HUDEP-2 (cell line): ENCODE measurements at regions not wholly inside any gene's neighbourhood (a gene's known extent, or its start where the extent isn't known, plus 50 kb on each side); places are given as distances from the start of the nearest gene placed in this dataset.

Experiments
- DNase-seq, 76 experiments: peaks; one replicate each; lab custom pipeline; 2025; ENCODE audit not compliant: unreplicated experiment in 76 of 76; lab: John Stamatoyannopoulos, UW

DNA sequence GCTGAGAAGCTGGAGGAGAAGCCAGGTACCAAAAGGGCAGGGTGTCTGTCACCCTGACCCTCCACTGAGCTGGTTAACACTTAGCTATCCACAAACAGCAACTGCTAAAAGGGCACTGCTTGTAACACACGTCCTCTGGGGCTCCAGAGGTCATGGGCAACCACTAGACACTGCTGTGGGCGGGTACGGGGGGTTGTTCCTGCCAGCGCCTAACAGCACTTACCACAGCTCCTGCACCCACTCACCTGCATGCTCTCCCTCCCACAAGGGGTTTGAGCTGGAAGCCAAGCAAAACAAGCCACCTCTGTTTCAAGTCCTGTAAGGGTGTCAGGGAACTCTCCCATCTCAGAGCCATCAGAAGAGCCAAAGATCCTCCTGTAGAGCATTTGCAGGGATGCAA is 407.6 kb downstream of the MFSD1 start:
- no peak for DNase-seq

DNA sequence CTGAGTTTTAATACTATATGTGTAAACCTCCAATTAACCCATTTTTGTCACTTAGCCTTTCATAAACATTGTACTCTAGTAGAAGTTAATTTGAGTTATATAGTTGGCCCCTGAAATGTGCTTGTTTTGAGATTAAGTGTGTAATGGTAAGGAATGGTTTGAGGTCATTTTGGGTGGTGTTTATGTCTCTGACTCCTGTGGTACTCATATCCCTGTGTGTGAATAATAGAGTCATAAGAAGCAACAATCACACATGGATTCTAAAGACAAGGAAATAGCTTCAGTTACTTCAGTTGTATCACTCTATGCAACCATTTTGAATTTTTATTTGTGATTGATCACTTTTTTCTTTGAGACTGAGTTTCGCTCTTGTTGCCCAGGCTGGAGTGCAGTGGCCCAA is 408.5 kb downstream of the MFSD1 start:
- DNase-seq: no peak

DNA sequence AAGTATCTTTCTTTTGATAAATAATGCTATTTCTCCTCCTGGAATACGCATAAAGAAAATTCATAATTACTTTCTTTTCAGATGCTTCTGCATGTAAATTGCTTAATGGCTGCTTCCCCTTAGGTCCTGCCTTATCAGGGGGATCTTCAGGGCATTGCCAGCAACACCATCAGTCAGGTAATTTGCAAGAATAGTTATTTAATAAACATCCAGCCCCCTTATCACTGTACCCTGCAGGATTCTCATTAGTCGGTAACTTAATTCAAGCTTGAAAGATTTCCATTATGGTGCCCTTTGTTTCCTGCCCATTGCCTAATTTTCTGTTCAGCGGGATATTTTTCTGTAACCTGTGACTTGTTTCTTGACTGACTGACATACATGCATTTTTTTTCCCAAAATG is 414.5 kb downstream of the MFSD1 start:
- DNase-seq: no peak

DNA sequence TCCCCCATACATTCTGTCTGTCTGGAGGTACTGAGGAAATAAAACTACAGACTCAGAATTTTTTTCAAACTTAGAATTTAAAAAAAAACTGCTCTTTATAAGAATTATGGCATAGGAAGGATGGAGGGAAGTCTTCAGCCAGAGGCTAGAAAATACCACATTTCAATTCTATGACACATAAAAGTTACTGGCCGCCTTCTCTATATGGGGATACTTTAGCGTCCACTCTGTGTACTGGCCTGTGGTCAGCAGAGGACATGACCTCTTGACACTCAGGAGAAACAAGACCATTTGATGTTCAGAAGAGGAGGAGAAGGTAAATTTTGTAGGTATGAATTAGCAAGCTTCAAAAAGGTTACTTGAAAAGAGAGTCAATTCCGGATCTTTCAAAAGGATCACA is 417.4 kb downstream of the MFSD1 start:
- no peak for DNase-seq

GRCh38 chr3:159221335-159221734 is 419.5 kb downstream of the MFSD1 start:
- DNase-seq: no peak

DNA sequence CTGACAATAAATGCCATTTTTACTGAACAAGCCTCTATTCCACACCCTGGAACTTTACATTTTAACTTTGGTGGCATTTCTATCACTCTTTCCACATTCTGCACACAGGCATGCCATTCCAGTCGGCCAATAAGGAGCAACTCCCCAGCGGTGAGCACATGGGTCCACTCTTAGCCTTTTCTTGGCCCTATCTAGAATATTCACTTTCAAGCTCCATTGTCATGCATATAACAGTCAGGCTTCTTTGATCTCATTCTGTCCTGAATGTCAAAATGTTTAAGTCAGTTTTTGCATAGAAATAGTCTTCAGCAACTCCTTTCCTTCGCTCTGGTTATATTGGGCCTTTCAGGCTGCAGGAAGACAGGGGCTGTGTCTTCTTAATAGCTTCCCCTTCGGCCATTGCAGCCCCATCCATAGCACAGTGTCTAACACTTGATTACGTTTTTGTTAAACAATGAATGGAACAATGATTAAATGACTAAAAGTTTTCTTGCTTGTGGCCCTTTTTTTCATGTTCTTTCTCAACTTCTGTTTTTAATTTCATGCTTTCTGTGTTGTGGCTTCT is 427.3 kb downstream of the MFSD1 start:
- DNase-seq: no peak

- no peak for DNase-seq
These were observed 431.1 kb downstream of the MFSD1 start for GRCh38 chr3:159232966-159233365.

- no peak for DNase-seq
These were observed 431.9 kb downstream of the MFSD1 start for GRCh38 chr3:159233734-159234133.

GRCh38 chr3:159234306-159234705 is 432.5 kb downstream of the MFSD1 start:
- DNase-seq: no peak

- no peak for DNase-seq
These were observed 434.5 kb downstream of the MFSD1 start for GRCh38 chr3:159236321-159236720.

GRCh38 chr3:159237226-159237625 is 435.4 kb downstream of the MFSD1 start:
- DNase-seq: no peak

DNA sequence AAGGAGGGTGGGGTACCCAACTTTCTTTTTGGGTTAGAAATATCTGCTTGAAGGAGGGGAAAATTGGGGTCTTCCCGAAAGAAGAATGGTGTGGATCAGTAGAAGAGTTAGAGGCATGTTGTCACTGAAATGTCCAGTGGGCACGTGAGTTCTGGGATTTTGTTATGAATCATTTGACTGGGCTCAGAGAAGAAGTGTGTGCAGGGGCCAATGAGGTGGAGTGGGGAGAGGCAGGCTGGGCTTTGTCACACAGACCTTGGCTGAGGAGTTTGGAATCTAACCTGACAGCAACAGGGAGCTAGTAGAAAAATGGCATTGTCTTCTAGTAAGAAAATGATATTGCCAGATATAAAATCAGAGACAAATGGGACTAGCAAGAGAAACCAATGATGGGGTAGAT is 436.8 kb downstream of the MFSD1 start:
- no peak for DNase-seq

GRCh38 chr3:159239059-159239458 is 437.2 kb downstream of the MFSD1 start:
- no peak for DNase-seq

DNA sequence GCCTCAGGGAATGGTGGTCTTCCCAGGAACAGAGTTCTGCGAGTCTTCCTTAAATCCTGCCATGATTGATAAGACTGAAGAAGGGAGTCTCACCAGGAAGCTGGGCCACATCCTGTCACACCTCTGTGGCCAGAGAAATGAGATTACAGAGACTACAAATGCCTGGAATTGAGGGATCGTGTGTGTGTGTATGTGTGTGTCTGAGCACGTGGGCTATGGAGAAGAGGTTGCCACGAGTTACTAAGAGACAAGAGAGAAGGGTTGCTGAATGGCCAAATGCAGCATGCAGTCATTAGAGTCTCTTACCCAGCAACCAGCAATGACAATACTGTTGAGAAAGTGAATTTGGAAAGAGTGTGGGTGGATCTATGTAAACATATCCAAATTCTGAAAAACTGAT is 443.1 kb downstream of the MFSD1 start:
- DNase-seq: no peak

GRCh38 chr3:159245871-159246270 is 444.0 kb downstream of the MFSD1 start:
- DNase-seq: no peak

- no peak for DNase-seq
These were observed 444.5 kb downstream of the MFSD1 start for GRCh38 chr3:159246385-159246784.

GRCh38 chr3:159249472-159250174 is 447.8 kb downstream of the MFSD1 start:
- no peak for DNase-seq

DNA sequence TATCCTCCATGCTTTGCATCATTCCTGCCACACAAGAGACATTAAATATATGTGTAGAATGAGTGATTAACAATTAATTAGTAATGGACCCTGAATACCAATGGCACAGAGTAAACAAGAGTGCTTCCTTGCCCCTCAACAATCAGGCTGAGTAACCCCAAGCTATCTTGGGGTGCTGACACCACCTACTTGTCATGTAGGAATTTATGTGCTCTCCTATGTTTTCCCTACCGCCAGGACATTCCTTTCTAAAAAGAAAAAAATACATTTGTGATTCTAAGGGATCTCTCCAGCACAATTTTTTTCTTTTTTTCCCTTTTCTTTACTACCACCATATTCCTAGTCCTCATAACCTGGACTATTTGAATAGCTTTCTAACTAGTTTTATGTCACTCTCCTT is 449.1 kb downstream of the MFSD1 start:
- no peak for DNase-seq

DNA sequence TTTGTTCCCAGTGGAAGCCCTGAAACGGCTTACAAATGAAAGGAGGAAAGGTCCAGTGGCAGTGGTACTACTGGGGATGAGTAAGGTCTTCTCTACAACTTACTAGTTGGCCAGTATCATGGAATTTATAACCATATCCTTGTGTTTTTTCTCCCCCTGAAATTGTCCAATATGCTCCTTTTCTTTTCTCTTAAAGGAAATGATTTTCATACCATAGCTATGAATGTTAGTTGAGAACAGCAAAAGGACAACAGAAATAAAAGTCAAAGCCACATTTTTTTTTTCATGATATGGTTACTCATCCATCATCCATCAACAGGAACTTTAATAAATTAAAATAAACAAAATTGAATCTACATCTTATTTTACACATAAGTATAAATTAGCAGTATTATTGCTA is 450.4 kb downstream of the MFSD1 start:
- DNase-seq: no peak

- peak in 9 of 76 experiments; percentile 1 to 21 (median 5) for DNase-seq
These were observed 451.0 kb downstream of the MFSD1 start for GRCh38 chr3:159252772-159253384.

DNA sequence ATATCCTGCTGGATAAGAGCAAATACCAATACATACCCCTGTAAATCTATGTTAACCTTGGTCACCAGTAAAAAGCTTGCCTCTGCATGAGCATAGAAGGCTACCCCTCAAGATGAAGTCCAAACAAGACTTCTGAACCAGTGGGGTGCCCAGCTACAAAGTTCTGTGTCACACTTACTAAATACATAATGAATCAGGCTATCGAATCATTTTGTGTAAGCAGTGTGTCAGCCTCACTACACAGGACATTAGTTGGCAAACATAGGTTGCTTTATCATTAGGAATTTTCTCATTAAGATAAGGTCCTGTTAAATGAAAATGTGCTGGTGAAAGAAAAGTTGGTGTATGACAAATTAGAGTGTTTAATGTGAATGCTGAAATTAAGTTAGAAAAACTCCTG is 452.0 kb downstream of the MFSD1 start:
- no peak for DNase-seq

DNA sequence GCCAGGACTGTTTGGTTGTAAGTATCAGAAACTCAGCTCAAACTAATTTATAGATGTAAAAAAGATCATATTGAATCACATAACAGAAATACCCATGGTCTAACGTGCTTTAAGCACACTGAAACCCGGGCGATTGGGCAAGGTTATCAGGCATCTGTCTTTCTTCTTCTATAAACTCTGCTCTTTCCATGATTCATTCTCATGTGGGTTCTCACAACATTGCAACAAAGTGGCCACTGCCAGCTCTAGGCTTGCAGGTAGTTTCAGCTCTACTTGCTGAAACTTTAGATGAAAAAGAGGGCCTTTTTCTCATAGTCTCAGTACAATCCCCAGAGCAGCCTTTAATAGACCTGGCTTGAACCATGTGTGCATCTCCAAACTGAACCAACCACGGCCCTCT is 456.1 kb downstream of the MFSD1 start:
- DNase-seq: no peak
